Smooth muscle cell (in vitro differentiated cells): ENCODE measurements at regions not wholly inside any gene's neighbourhood (a gene's known extent, or its start where the extent isn't known, plus 50 kb on each side); places are given as distances from the start of the nearest gene placed in this dataset.

ENCODE experiments used
- DNase-seq: peaks from one replicate; lab custom pipeline; 2025; ENCODE audit not compliant: unreplicated experiment; lab: John Stamatoyannopoulos, UW
- H2AFZ ChIP-seq: fragments of 200-600 bp; sonication (generic); 2 replicates; pipeline ENCODE4 v1.6.0; 2016; ENCODE audit warnings: antibody characterized with exemption, low read depth, mild to moderate bottlenecking
- H3F3A ChIP-seq: fragments of 200-600 bp; sonication (generic); 2 replicates; pipeline ENCODE4 v1.6.0; 2017; ENCODE audit warnings: antibody characterized with exemption, low read depth
- H3K27ac ChIP-seq: fragments of 200-600 bp; sonication (generic); 2 replicates; pipeline ENCODE4 v1.5.1; 2016; ENCODE audit warnings: low read depth, mild to moderate bottlenecking
- H3K27me3 ChIP-seq: fragments of 200-600 bp; sonication (generic); 2 replicates; pipeline ENCODE4 v1.6.1; 2016; ENCODE audit warnings: low read depth, mild to moderate bottlenecking
- H3K36me3 ChIP-seq: fragments of 200-600 bp; sonication (generic); 2 replicates; pipeline ENCODE4 v1.5.1; 2016; ENCODE audit warnings: low read depth
- H3K4me1 ChIP-seq: fragments of 200-600 bp; sonication (generic); 2 replicates; pipeline ENCODE4 v1.5.1; 2016; ENCODE audit warnings: low read depth
- H3K4me2 ChIP-seq: fragments of 200-600 bp; sonication (generic); 2 replicates; pipeline ENCODE4 v1.6.0; 2016; ENCODE audit warnings: mild to moderate bottlenecking
- H3K4me3 ChIP-seq: fragments of 200-600 bp; sonication (generic); 2 replicates; pipeline ENCODE4 v1.5.1; 2016; ENCODE audit warnings: mild to moderate bottlenecking
- H3K79me2 ChIP-seq: fragments of 200-600 bp; sonication (generic); 2 replicates; pipeline ENCODE4 v1.6.0; 2016; ENCODE audit warnings: low read depth, mild to moderate bottlenecking
- H3K9ac ChIP-seq: fragments of 200-600 bp; sonication (generic); 2 replicates; pipeline ENCODE4 v1.6.0; 2016; ENCODE audit warnings: low read depth
- H3K9me3 ChIP-seq: fragments of 200-600 bp; sonication (generic); replicated peaks from 2 replicates; pipeline ENCODE4 v1.5.1; 2016; ENCODE audit warnings: low read depth
- H4K20me1 ChIP-seq: fragments of 200-600 bp; sonication (generic); 2 replicates; pipeline ENCODE4 v1.6.0; 2016; ENCODE audit warnings: low read depth
- WGBS: methylation state at CpG from one replicate; pipeline ENCODE4 v1.1.7; 2016; ENCODE audit warnings: low lambda C conversion rate; 5-methylcytosine and 5-hydroxymethylcytosine counted together
- TF ChIP-seq, protein P1 (sequence below): fragments of 200-600 bp; sonication (generic); IDR thresholded peaks from 2 replicates; pipeline ENCODE4 v1.5.1; 2017; ENCODE audit warnings: borderline replicate concordance, mild to moderate bottlenecking, antibody characterized with exemption; ENCODE audit not compliant: insufficient read depth, poor library complexity, severe bottlenecking

- H3K4me3 ChIP-seq = no peak overlapping the region
- peak overlapping the region; percentile 34 for H3K27ac ChIP-seq
- H3K4me2 ChIP-seq = peak overlapping the region; percentile 49
- H3K36me3 ChIP-seq = no peaks in the 10 kb centered on the region
- H3K27me3 ChIP-seq = no peaks in the 10 kb centered on the region
- no peaks in the 10 kb centered on the region for H3K9me3 ChIP-seq
- peaks cover 22% of the 10 kb centered on the region for H3K4me1 ChIP-seq
- no peaks in the 10 kb centered on the region for H3K79me2 ChIP-seq
- DNase-seq = no peak
- no peak overlapping the region for H3K9ac ChIP-seq
- H4K20me1 ChIP-seq = no peaks in the 10 kb centered on the region
- TF ChIP-seq, protein P1, sequence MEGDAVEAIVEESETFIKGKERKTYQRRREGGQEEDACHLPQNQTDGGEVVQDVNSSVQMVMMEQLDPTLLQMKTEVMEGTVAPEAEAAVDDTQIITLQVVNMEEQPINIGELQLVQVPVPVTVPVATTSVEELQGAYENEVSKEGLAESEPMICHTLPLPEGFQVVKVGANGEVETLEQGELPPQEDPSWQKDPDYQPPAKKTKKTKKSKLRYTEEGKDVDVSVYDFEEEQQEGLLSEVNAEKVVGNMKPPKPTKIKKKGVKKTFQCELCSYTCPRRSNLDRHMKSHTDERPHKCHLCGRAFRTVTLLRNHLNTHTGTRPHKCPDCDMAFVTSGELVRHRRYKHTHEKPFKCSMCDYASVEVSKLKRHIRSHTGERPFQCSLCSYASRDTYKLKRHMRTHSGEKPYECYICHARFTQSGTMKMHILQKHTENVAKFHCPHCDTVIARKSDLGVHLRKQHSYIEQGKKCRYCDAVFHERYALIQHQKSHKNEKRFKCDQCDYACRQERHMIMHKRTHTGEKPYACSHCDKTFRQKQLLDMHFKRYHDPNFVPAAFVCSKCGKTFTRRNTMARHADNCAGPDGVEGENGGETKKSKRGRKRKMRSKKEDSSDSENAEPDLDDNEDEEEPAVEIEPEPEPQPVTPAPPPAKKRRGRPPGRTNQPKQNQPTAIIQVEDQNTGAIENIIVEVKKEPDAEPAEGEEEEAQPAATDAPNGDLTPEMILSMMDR = no peak
- 34% methylated on average over 4 of the region's 4 CpGs for WGBS
- no peak overlapping the region for H2AFZ ChIP-seq
- H3F3A ChIP-seq = peaks cover 8% of the 10 kb centered on the region
These were observed 140.9 kb upstream of the PMFBP1 start for GRCh38 chr16:72312828-72313227.

DNA sequence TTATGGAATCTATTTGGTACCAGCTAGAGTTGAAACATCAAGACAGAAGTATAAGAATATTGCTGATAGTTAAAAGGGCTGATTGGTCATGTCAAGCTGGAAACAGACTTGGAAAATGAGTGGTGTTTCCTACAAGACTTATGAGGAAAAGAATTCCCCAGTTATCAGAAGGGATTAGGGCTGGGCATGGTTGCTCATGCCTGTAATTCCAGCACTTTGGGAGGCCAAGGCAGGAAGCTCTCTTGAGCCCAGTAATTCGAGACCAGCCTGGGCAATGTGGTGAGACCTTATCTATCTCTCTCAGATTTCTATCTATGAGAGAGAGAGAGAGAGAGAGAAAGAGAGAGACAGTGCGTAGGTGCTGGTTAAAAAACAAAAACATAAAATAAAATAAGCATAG is 139.5 kb upstream of the PMFBP1 start:
- H3K4me1 ChIP-seq = peaks cover 22% of the 10 kb centered on the region
- H4K20me1 ChIP-seq = no peaks in the 10 kb centered on the region
- no peak overlapping the region for H2AFZ ChIP-seq
- H3K27ac ChIP-seq = peak overlapping the region; percentile 34
- TF ChIP-seq, protein P1 = no peak
- H3F3A ChIP-seq = peaks cover 8% of the 10 kb centered on the region
- no peak overlapping the region for H3K4me3 ChIP-seq
- H3K27me3 ChIP-seq = no peaks in the 10 kb centered on the region
- no peaks in the 10 kb centered on the region for H3K9me3 ChIP-seq
- peak overlapping the region; percentile 49 for H3K4me2 ChIP-seq
- H3K9ac ChIP-seq = no peak overlapping the region
- H3K79me2 ChIP-seq = no peaks in the 10 kb centered on the region
- no peak for DNase-seq
- no peaks in the 10 kb centered on the region for H3K36me3 ChIP-seq
- WGBS = 13% methylated on average over 2 of the region's 2 CpGs

- Histone ChIP-seq H3K9me3 (no peaks in the 10 kb centered on the region), H2AFZ (no peak overlapping the region), H3K4me1 (peaks cover 22% of the 10 kb centered on the region), H3K79me2 (no peaks in the 10 kb centered on the region), H3K4me2 (no peak overlapping the region), H3K27ac (no peak overlapping the region), H3K4me3 (no peak overlapping the region), H3K27me3 (no peaks in the 10 kb centered on the region), H3F3A (peaks cover 8% of the 10 kb centered on the region), H3K36me3 (no peaks in the 10 kb centered on the region), H4K20me1 (no peaks in the 10 kb centered on the region), H3K9ac (no peak overlapping the region)
- no peak for DNase-seq
- TF ChIP-seq, protein P1 = no peak
- 98% methylated on average over 4 of the region's 4 CpGs for WGBS
These were observed 137.0 kb upstream of the PMFBP1 start for GRCh38 chr16:72309001-72309400.

DNA sequence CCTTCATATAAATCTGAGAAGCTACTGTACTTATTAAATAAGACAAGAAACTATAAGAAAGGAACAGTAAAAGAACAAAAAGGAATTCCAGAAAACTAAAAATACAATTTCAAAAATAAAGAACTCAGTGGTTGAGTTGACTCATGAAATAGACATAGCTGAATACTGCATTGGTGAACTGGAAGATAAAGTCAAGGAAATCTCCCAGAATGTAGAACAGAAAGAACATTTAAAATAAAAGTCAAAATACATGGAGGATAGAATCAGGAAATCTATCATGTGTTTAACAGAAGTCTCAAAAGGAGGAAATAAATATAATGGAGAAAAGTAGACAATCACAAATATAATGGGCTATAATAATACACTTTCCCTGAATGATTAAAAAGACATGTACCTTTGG is 136.4 kb upstream of the PMFBP1 start:
- Histone ChIP-seq H3K9ac (no peak overlapping the region), H3K9me3 (no peaks in the 10 kb centered on the region), H3K36me3 (no peaks in the 10 kb centered on the region), H3K4me3 (no peak overlapping the region), H3F3A (peaks cover 8% of the 10 kb centered on the region), H2AFZ (no peak overlapping the region), H3K27ac (no peak overlapping the region), H3K79me2 (no peaks in the 10 kb centered on the region), H3K27me3 (no peaks in the 10 kb centered on the region), H3K4me1 (peaks cover 20% of the 10 kb centered on the region), H3K4me2 (no peak overlapping the region), H4K20me1 (no peaks in the 10 kb centered on the region)
- DNase-seq = no peak
- TF ChIP-seq, protein P1 = no peak
